ENCODE measurements at regions not wholly inside any gene's neighbourhood (a gene's known extent, or its start where the extent isn't known, plus 50 kb on each side); places are given as distances from the start of the nearest gene placed in this dataset.

DNA sequence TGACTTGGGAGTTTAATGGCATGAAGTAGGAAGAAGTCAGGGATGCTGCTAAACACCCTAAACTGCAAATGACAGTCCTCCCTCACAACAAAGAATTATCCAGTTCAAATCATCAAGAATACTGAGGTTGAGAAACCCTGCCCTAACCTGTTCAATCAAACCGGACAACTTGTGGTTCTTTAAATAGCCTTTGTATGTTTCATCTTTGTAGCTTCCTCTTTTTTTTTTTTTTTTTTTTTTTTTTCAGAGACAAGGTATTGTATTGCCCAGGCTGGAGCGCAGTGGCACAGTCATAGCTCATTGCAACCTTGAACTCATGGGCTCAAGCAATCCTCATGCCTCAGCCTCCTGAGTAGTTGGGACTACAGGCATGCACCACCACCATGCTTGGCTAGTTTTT lies 52.5 kb upstream of the TTC29 start:
- no peaks in the 10 kb centered on the region for H3K9me2 ChIP-seq (replicated peaks; ENCODE audit: low read depth, low read length)
- H3K79me2 ChIP-seq (ENCODE audit: insufficient read depth, low read length): no peaks in the 10 kb centered on the region
- peaks cover 5% of the 10 kb centered on the region for H3K4me1 ChIP-seq (ENCODE audit: insufficient read depth, low read length, poor library complexity, severe bottlenecking)
- H3K36me3 ChIP-seq (ENCODE audit: insufficient read depth, low read length): no peaks in the 10 kb centered on the region
- no peak overlapping the region for H3K4me3 ChIP-seq (ENCODE audit: low read length, poor library complexity, severe bottlenecking)
- no peak overlapping the region for H3K4me2 ChIP-seq (ENCODE audit: low read depth, low read length, poor library complexity, severe bottlenecking)
- H3F3A ChIP-seq (ENCODE audit: low read depth): no peaks in the 10 kb centered on the region
- TF ChIP-seq EZH2phosphoT487 (IDR thresholded peaks at IDR 0.05; ENCODE audit: borderline replicate concordance): no peak
- TF ChIP-seq, protein P1, sequence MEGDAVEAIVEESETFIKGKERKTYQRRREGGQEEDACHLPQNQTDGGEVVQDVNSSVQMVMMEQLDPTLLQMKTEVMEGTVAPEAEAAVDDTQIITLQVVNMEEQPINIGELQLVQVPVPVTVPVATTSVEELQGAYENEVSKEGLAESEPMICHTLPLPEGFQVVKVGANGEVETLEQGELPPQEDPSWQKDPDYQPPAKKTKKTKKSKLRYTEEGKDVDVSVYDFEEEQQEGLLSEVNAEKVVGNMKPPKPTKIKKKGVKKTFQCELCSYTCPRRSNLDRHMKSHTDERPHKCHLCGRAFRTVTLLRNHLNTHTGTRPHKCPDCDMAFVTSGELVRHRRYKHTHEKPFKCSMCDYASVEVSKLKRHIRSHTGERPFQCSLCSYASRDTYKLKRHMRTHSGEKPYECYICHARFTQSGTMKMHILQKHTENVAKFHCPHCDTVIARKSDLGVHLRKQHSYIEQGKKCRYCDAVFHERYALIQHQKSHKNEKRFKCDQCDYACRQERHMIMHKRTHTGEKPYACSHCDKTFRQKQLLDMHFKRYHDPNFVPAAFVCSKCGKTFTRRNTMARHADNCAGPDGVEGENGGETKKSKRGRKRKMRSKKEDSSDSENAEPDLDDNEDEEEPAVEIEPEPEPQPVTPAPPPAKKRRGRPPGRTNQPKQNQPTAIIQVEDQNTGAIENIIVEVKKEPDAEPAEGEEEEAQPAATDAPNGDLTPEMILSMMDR (conservative IDR thresholded peaks at IDR 0.05; ENCODE audit: low read length): no peak
- H3K9ac ChIP-seq (ENCODE audit: low read depth, low read length, poor library complexity, severe bottlenecking): no peak overlapping the region
- no peaks in the 10 kb centered on the region for H3K9me3 ChIP-seq (ENCODE audit: insufficient read depth, low read depth, low read length)
- H2AFZ ChIP-seq (ENCODE audit: low read length): no peak overlapping the region
- no peaks in the 10 kb centered on the region for H3K27me3 ChIP-seq (ENCODE audit: insufficient read depth, low read length, poor library complexity, severe bottlenecking)
- H4K20me1 ChIP-seq (ENCODE audit: insufficient read depth, low read length, poor library complexity, severe bottlenecking): no peaks in the 10 kb centered on the region

DNA sequence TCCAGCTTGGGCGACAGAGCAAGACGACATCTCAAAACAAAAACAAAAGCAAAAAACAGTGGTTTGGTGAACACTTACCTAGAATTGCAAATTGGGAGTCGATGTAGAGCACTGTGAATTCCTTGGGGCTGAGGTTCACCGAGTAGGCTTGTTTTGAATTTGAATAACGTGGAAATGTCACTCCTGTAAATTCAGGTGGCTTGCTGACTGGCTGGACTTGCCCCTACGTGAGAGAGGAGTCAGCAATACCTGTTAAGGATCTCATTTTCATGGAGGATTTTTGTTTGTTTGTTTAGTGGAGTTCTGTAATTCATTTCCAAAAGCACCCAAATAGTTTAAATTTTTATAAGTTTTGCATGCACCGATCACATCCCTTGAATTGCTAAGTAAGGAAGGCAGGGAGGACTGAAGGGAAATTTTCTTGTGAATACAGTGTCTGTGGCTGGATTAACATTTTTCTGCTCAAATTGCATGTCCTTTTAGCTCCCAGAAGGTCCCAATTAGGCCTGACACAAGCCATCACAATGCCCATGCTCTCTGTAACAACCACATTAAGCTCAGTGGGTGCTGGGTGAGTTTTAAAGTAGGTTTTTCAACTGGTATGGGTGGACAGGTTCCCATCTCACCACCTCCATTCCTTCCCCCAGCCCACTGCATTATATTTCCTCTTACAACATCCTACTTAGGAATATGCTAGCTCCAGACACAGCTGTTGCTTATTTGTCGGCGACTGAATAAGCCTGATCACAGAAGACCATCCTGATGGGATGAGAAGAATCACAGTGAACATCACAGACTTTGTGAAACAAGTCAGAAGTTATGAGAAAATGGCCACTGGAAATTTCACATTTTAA lies 58.5 kb upstream of the TTC29 start:
- no peaks in the 10 kb centered on the region for H3F3A ChIP-seq (ENCODE audit: low read depth)
- no peaks in the 10 kb centered on the region for H3K36me3 ChIP-seq (ENCODE audit: insufficient read depth, low read length)
- no peak for TF ChIP-seq EZH2phosphoT487 (IDR thresholded peaks at IDR 0.05; ENCODE audit: borderline replicate concordance)
- TF ChIP-seq, protein P1 (conservative IDR thresholded peaks at IDR 0.05; ENCODE audit: low read length): no peak
- no peaks in the 10 kb centered on the region for H3K9me2 ChIP-seq (replicated peaks; ENCODE audit: low read depth, low read length)
- H3K4me3 ChIP-seq (ENCODE audit: low read length, poor library complexity, severe bottlenecking): no peak overlapping the region
- no peaks in the 10 kb centered on the region for H3K79me2 ChIP-seq (ENCODE audit: insufficient read depth, low read length)
- no peaks in the 10 kb centered on the region for H3K4me1 ChIP-seq (ENCODE audit: insufficient read depth, low read length, poor library complexity, severe bottlenecking)
- H3K4me2 ChIP-seq (ENCODE audit: low read depth, low read length, poor library complexity, severe bottlenecking): no peak overlapping the region
- H3K9ac ChIP-seq (ENCODE audit: low read depth, low read length, poor library complexity, severe bottlenecking): no peak overlapping the region
- H3K27me3 ChIP-seq (ENCODE audit: insufficient read depth, low read length, poor library complexity, severe bottlenecking): no peaks in the 10 kb centered on the region
- H3K9me3 ChIP-seq (ENCODE audit: insufficient read depth, low read depth, low read length): no peaks in the 10 kb centered on the region
- no peaks in the 10 kb centered on the region for H4K20me1 ChIP-seq (ENCODE audit: insufficient read depth, low read length, poor library complexity, severe bottlenecking)
- no peak overlapping the region for H2AFZ ChIP-seq (ENCODE audit: low read length)

DNA sequence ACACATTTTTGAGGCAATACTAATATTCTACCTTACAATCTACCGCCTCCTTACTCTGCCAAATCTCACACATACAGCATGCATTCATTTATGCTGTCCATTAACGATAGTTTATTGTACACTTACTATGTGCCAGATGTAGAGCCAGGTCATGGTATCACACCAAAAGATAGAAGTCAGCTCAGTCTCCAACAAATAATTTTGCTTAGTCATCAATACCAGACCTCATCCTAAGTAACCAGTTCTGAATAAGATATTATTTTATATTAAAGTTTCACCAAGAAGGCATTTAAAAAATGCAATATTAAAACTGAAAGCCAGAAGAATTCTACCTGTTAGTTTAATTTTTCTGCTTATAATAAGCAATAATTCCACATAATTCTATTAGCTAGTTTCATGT lies 60.6 kb upstream of the TTC29 start:
- no peaks in the 10 kb centered on the region for H3K79me2 ChIP-seq (ENCODE audit: insufficient read depth, low read length)
- H3F3A ChIP-seq (ENCODE audit: low read depth): no peaks in the 10 kb centered on the region
- no peaks in the 10 kb centered on the region for H3K27me3 ChIP-seq (ENCODE audit: insufficient read depth, low read length, poor library complexity, severe bottlenecking)
- H3K4me3 ChIP-seq (ENCODE audit: low read length, poor library complexity, severe bottlenecking): no peak overlapping the region
- no peaks in the 10 kb centered on the region for H3K9me2 ChIP-seq (replicated peaks; ENCODE audit: low read depth, low read length)
- no peaks in the 10 kb centered on the region for H3K9me3 ChIP-seq (ENCODE audit: insufficient read depth, low read depth, low read length)
- H2AFZ ChIP-seq (ENCODE audit: low read length): no peak overlapping the region
- no peaks in the 10 kb centered on the region for H3K4me1 ChIP-seq (ENCODE audit: insufficient read depth, low read length, poor library complexity, severe bottlenecking)
- no peak overlapping the region for H3K9ac ChIP-seq (ENCODE audit: low read depth, low read length, poor library complexity, severe bottlenecking)
- no peak overlapping the region for H3K4me2 ChIP-seq (ENCODE audit: low read depth, low read length, poor library complexity, severe bottlenecking)
- no peaks in the 10 kb centered on the region for H4K20me1 ChIP-seq (ENCODE audit: insufficient read depth, low read length, poor library complexity, severe bottlenecking)
- TF ChIP-seq, protein P1 (conservative IDR thresholded peaks at IDR 0.05; ENCODE audit: low read length): no peak
- TF ChIP-seq EZH2phosphoT487 (IDR thresholded peaks at IDR 0.05; ENCODE audit: borderline replicate concordance): no peak
- H3K36me3 ChIP-seq (ENCODE audit: insufficient read depth, low read length): no peaks in the 10 kb centered on the region

Data from Loucy (cell line).